ENCODE measurements at regions not wholly inside any gene's neighbourhood (a gene's known extent, or its start where the extent isn't known, plus 50 kb on each side); places are given as distances from the start of the nearest gene placed in this dataset.
"Not testable (repeated sequence)": the region's sequence is repeated elsewhere in the genome, so short reads cannot be mapped to it uniquely, and the experiment has no call there.

GRCh38 chr10:22467393-22467792, 122.1 kb downstream of the SPAG6 start:
- DNase-seq (ENCODE audit: low read depth in 1 of 2, low spot score in 1 of 2); CTCF ChIA-PET: not testable (repeated sequence)
- 68% methylated on average over 4 of the region's 4 CpGs for WGBS (ENCODE audit: missing lambda C conversion rate)

GRCh38 chr10:22468570-22469320, 123.4 kb downstream of the SPAG6 start:
- Histone ChIP-seq H3K9me3 (no peaks in the 10 kb centered on the region), H3K4me1 (no peaks in the 10 kb centered on the region), H3K27ac (no peak overlapping the region), H3K4me3 (no peak overlapping the region), H3K4me2 (no peak overlapping the region)
- ChIA-PET POLR2A (no interaction called here), CTCF (interaction anchor here (0.7 kb wide), 1 partner anchor 8 kb away, joined by 3 read pairs; no protein-coding TSS in a partner anchor)
- FAIRE-seq (no peak), DNase-seq (ENCODE audit: low read depth in 1 of 2, low spot score in 1 of 2) (no peak), ATAC-seq (no peak)
- 18% methylated on average over 3 of the region's 3 CpGs for WGBS (ENCODE audit: missing lambda C conversion rate)
- TF ChIP-seq RNF2 (IDR thresholded peaks at IDR 0.05; ENCODE audit: borderline replicate concordance, low read depth) (no peak), POLR2AphosphoS2 (conservative IDR thresholded peaks at IDR 0.05; ENCODE audit: low read length) (no peak), MYC (IDR thresholded peaks at IDR 0.05; ENCODE audit: borderline replicate concordance, low read length) (no peak), MAZ (IDR thresholded peaks at IDR 0.05; ENCODE audit: borderline replicate concordance, low read depth, low read length) (no peak), JUNB (IDR thresholded peaks at IDR 0.05) (no peak), CHD4 (IDR thresholded peaks at IDR 0.05; ENCODE audit: borderline replicate concordance) (no peak), RAD21 (conservative IDR thresholded peaks at IDR 0.05 in 1 of 2, IDR thresholded peaks at IDR 0.05 in 1 of 2) (no peak), CBX2 (IDR thresholded peaks at IDR 0.05; ENCODE audit: borderline replicate concordance, low read depth) (no peak), CTCF (IDR thresholded peaks at IDR 0.05) (no peak), RCOR1 (IDR thresholded peaks at IDR 0.05; ENCODE audit: low read depth, low read length) (no peak), KDM5A (IDR thresholded peaks at IDR 0.05) (no peak)

More at GRCh38 chr10:22467393-22467792, 122.1 kb downstream of the SPAG6 start:
- H3K9me3 ChIP-seq, H3K27ac ChIP-seq, H3K4me3 ChIP-seq, ATAC-seq, POLR2A ChIA-PET, H3K4me2 ChIP-seq, FAIRE-seq, H3K4me1 ChIP-seq: not testable (repeated sequence)

GRCh38 chr10:22473044-22473443, 127.7 kb downstream of the SPAG6 start:
- H3K4me1 ChIP-seq = no peaks in the 10 kb centered on the region
- ChIA-PET POLR2A (no interaction called here), CTCF (interaction anchor here (1.4 kb wide), 1 partner anchor 977 kb away, joined by 3 read pairs; no protein-coding TSS in a partner anchor)
- H3K9me3 ChIP-seq = no peaks in the 10 kb centered on the region
- 80% methylated on average over 6 of the region's 6 CpGs for WGBS (ENCODE audit: missing lambda C conversion rate)
- no peak overlapping the region for H3K4me2 ChIP-seq
- FAIRE-seq (no peak), ATAC-seq (no peak), DNase-seq (ENCODE audit: low read depth in 1 of 2, low spot score in 1 of 2) (no peak)
- H3K27ac ChIP-seq = no peak overlapping the region
- TF ChIP-seq POLR2A (IDR thresholded peaks at IDR 0.05; ENCODE audit: low read length) (no peak), RARB (CRISPR knock-in tag; IDR thresholded peaks at IDR 0.05) (no peak), NPAS2 (CRISPR knock-in tag; IDR thresholded peaks at IDR 0.05; ENCODE audit: borderline replicate concordance) (no peak), CTCF (IDR thresholded peaks at IDR 0.05) (no peak), HOXB13 (CRISPR knock-in tag; IDR thresholded peaks at IDR 0.05; ENCODE audit: low read depth) (no peak), EHF (CRISPR knock-in tag; IDR thresholded peaks at IDR 0.05) (no peak), TFCP2L1 (CRISPR knock-in tag; IDR thresholded peaks at IDR 0.05) (no peak), EHMT2 (IDR thresholded peaks at IDR 0.05; ENCODE audit: low read depth) (no peak), CHD4 (IDR thresholded peaks at IDR 0.05; ENCODE audit: borderline replicate concordance) (no peak), PHF8 (IDR thresholded peaks at IDR 0.05; ENCODE audit: borderline replicate concordance, low read depth) (no peak), PBX3 (IDR thresholded peaks at IDR 0.05) (no peak)
- no peak overlapping the region for H3K4me3 ChIP-seq
